IMR-90 (cell line): ENCODE measurements at regions not wholly inside any gene's neighbourhood (a gene's known extent, or its start where the extent isn't known, plus 50 kb on each side); places are given as distances from the start of the nearest gene placed in this dataset.

Source experiments
- ATAC-seq: fragments of 200-7000 bp; cut with Tn5 transposase; 2 replicates; pipeline ENCODE4 v1.9.1; 2020; ENCODE audit warnings: low read depth, mild to moderate bottlenecking, moderate library complexity
- BruUV-seq: library from RNA; stranded (reverse); fragments of 400-500 nt; replicated peaks from 2 replicates; lab custom pipeline; 2021; lab: Mats Ljungman, UMichigan
- CTCF ChIA-PET: fragments of 300-600 bp; formaldehyde crosslinking; extraction: SDS; loops from one replicate; lab custom pipeline; 2021; ENCODE audit warnings: antibody characterized with exemption; lab: Yijun Ruan, JAX
- POLR2A ChIA-PET: fragments of 300-600 bp; sonication (Branson Sonifier 250); formaldehyde crosslinking; loops from one replicate; lab custom pipeline; 2022; ENCODE audit warnings: antibody characterized with exemption; ENCODE audit not compliant: unreplicated experiment; lab: Charles Lee
- DNase-seq: peaks from one replicate; pipeline ENCODE4 v3.0.0; 2013
- H2AFZ ChIP-seq: replicated peaks from 2 replicates; pipeline ENCODE3; 2013; ENCODE audit warnings: low read length, mild to moderate bottlenecking; ENCODE audit not compliant: poor library complexity
- H2AK5ac ChIP-seq: 2 replicates; pipeline ENCODE4 v1.6.1; 2013; ENCODE audit warnings: low read depth, low read length, inconsistent platforms
- H2AK9ac ChIP-seq: replicated peaks from 2 replicates; pipeline ENCODE3; 2013; ENCODE audit warnings: mild to moderate bottlenecking, low read depth, low read length, moderate library complexity; ENCODE audit not compliant: poor library complexity
- H2BK120ac ChIP-seq: 2 replicates; pipeline ENCODE4 v1.6.1; 2013; ENCODE audit warnings: low read depth, low read length, inconsistent platforms
- H2BK15ac ChIP-seq: 3 replicates; pipeline ENCODE4 v1.6.1; 2013; ENCODE audit warnings: low read depth, low read length, inconsistent platforms
- H2BK20ac ChIP-seq: 2 replicates; pipeline ENCODE4 v1.6.1; 2013; ENCODE audit warnings: low read depth, mild to moderate bottlenecking, inconsistent platforms, low read length, moderate library complexity
- H2BK5ac ChIP-seq: 2 replicates; pipeline ENCODE4 v1.6.1; 2013; ENCODE audit warnings: mild to moderate bottlenecking, low read depth, low read length, inconsistent platforms; ENCODE audit not compliant: poor library complexity, severe bottlenecking
- H3K14ac ChIP-seq: replicated peaks from 2 replicates; pipeline ENCODE4 v1.6.1; 2013; ENCODE audit warnings: low read depth, low read length, inconsistent platforms
- H3K18ac ChIP-seq: 2 replicates; pipeline ENCODE4 v1.6.1; 2013; ENCODE audit warnings: low read depth, low read length, control low read depth
- H3K23ac ChIP-seq: 2 replicates; pipeline ENCODE4 v1.6.1; 2013; ENCODE audit warnings: low read depth, low read length, inconsistent platforms
- H3K27ac ChIP-seq: 2 replicates; pipeline ENCODE4 v1.5.1; 2013; ENCODE audit warnings: mild to moderate bottlenecking, control low read depth, low read length; ENCODE audit not compliant: insufficient read depth
- H3K27me3 ChIP-seq: 2 replicates; pipeline ENCODE4 v1.6.1; 2013; ENCODE audit warnings: low read length; ENCODE audit not compliant: control insufficient read depth, insufficient read depth
- H3K36me3 ChIP-seq: 2 replicates; pipeline ENCODE4 v1.6.1; 2013; ENCODE audit warnings: low read length, mixed read lengths; ENCODE audit not compliant: control insufficient read depth, insufficient read depth
- H3K4ac ChIP-seq: 2 replicates; pipeline ENCODE4 v1.6.1; 2013; ENCODE audit warnings: low read depth, low read length, inconsistent platforms
- H3K4me1 ChIP-seq: 2 replicates; pipeline ENCODE4 v1.6.1; 2013; ENCODE audit warnings: low read length, mixed read lengths; ENCODE audit not compliant: control insufficient read depth, insufficient read depth
- H3K4me2 ChIP-seq: 2 replicates; pipeline ENCODE4 v1.6.1; 2013; ENCODE audit warnings: low read depth, mild to moderate bottlenecking, control low read depth, low read length, moderate library complexity
- H3K4me3 ChIP-seq: 2 replicates; pipeline ENCODE4 v1.5.1; 2013; ENCODE audit warnings: low read depth, mild to moderate bottlenecking, control low read depth, low read length, moderate library complexity; ENCODE audit not compliant: insufficient read depth
- H3K56ac ChIP-seq: 2 replicates; pipeline ENCODE4 v1.6.1; 2013; ENCODE audit warnings: low read length, inconsistent platforms; ENCODE audit not compliant: insufficient read depth; ENCODE audit errors: extremely low read depth
- H3K79me1 ChIP-seq, 2 experiments: 2 replicates each; pipeline ENCODE4 v1.6.1; 2013; ENCODE audit warnings: low read length in 2 of 2, inconsistent platforms in 1 of 2, low read depth in 1 of 2
- H3K9ac ChIP-seq: 2 replicates; pipeline ENCODE4 v1.6.1; 2013; ENCODE audit warnings: low read depth, low read length, control low read depth
- H3K9me1 ChIP-seq: 2 replicates; pipeline ENCODE4 v1.6.1; 2013; ENCODE audit warnings: low read length, inconsistent platforms; ENCODE audit not compliant: insufficient read depth
- H3K9me3 ChIP-seq: 2 replicates; pipeline ENCODE4 v1.6.1; 2013; ENCODE audit warnings: low read length; ENCODE audit not compliant: control insufficient read depth, insufficient read depth
- H4K20me1 ChIP-seq: 2 replicates; pipeline ENCODE4 v1.6.1; 2013; ENCODE audit warnings: low read length, inconsistent platforms; ENCODE audit not compliant: insufficient read depth
- H4K5ac ChIP-seq: 2 replicates; pipeline ENCODE4 v1.6.1; 2013; ENCODE audit warnings: mild to moderate bottlenecking, low read depth, low read length, control low read depth
- H4K8ac ChIP-seq, 2 experiments: 2 replicates each; pipeline ENCODE4 v1.6.1; 2013; ENCODE audit warnings: low read depth in 2 of 2, low read length in 2 of 2, control low read depth in 1 of 2, inconsistent platforms in 1 of 2
- H4K91ac ChIP-seq: 2 replicates; pipeline ENCODE4 v1.6.1; 2013; ENCODE audit warnings: low read depth, low read length, inconsistent platforms; ENCODE audit not compliant: insufficient read depth
- BHLHE40 ChIP-seq: fragments of 150-350 bp; IDR thresholded peaks from 2 replicates; pipeline ENCODE4 v1.6.1; 2016; ENCODE audit warnings: mild to moderate bottlenecking, low read depth, low read length
- CEBPB ChIP-seq: IDR thresholded peaks from 2 replicates; pipeline ENCODE4 v1.6.1; 2012; ENCODE audit warnings: low read depth, low read length, improper control_type of control experiment
- CHD1 ChIP-seq: IDR thresholded peaks from 2 replicates; pipeline ENCODE4 v1.6.1; 2012; ENCODE audit warnings: low read depth, low read length, improper control_type of control experiment
- ELK1 ChIP-seq: fragments of 150-350 bp; IDR thresholded peaks from 2 replicates; pipeline ENCODE4 v1.6.1; 2016; ENCODE audit warnings: low read depth, mild to moderate bottlenecking, low read length, moderate library complexity, borderline replicate concordance
- FOS ChIP-seq: fragments of 150-350 bp; IDR thresholded peaks from 2 replicates; pipeline ENCODE4 v1.6.1; 2016; ENCODE audit warnings: low read depth, low read length
- MAFK ChIP-seq: IDR thresholded peaks from 2 replicates; pipeline ENCODE4 v1.6.1; 2012; ENCODE audit warnings: low read depth, low read length, improper control_type of control experiment
- MAZ ChIP-seq: IDR thresholded peaks from 2 replicates; pipeline ENCODE4 v1.6.1; 2012; ENCODE audit warnings: low read depth, mild to moderate bottlenecking, low read length, improper control_type of control experiment, moderate library complexity, borderline replicate concordance
- MXI1 ChIP-seq: IDR thresholded peaks from 2 replicates; pipeline ENCODE4 v1.6.1; 2012; ENCODE audit warnings: low read depth, mild to moderate bottlenecking, low read length, moderate library complexity, borderline replicate concordance
- NFE2L2 ChIP-seq: fragments of 150-350 bp; IDR thresholded peaks from 2 replicates; pipeline ENCODE4 v1.6.1; 2016; ENCODE audit warnings: low read depth, mild to moderate bottlenecking, low read length
- POLR2A ChIP-seq: IDR thresholded peaks from 2 replicates; pipeline ENCODE4 v1.6.1; 2012; ENCODE audit warnings: mild to moderate bottlenecking, low read depth, low read length
- RAD21 ChIP-seq: IDR thresholded peaks from 2 replicates; pipeline ENCODE4 v1.6.1; 2012; ENCODE audit warnings: low read length, improper control_type of control experiment
- RCOR1 ChIP-seq: IDR thresholded peaks from 2 replicates; pipeline ENCODE4 v1.6.1; 2012; ENCODE audit warnings: mild to moderate bottlenecking, low read length, improper control_type of control experiment; ENCODE audit not compliant: insufficient replicate concordance
- RFX5 ChIP-seq: IDR thresholded peaks from 2 replicates; pipeline ENCODE4 v1.8.0; 2012; ENCODE audit warnings: low read depth, mild to moderate bottlenecking, low read length, moderate library complexity
- SMC3 ChIP-seq: fragments of 150-350 bp; IDR thresholded peaks from 2 replicates; pipeline ENCODE4 v1.6.1; 2016; ENCODE audit warnings: low read depth, mild to moderate bottlenecking, antibody characterized with exemption, low read length, moderate library complexity
- WGBS, 2 experiments: methylation state at CpG; one replicate each; pipeline versions ENCODE4 v1.1.5 to v1.1.7; 2013; ENCODE audit warnings: missing lambda C conversion rate in 2 of 2; ENCODE audit not compliant: insufficient read length in 1 of 2; ENCODE audit errors: extremely low coverage in 2 of 2; 5-methylcytosine and 5-hydroxymethylcytosine counted together
- dilution Hi-C: fragments of 300-500 bp; cut with HindIII; formaldehyde crosslinking; loops from one replicate; pipeline ENCODE4 v1.14.3; 2018; ENCODE audit warnings: low sequenced_read_pairs; ENCODE audit not compliant: unreplicated experiment
- in situ Hi-C: fragments of 300-500 bp; cut with MboI; formaldehyde crosslinking; loops from 3 replicates; pipeline ENCODE4 v1.14.3; 2019; ENCODE audit warnings: low sequenced_read_pairs, inconsistent platforms, mixed read lengths
- intact Hi-C: fragments of 100-400 bp; cut with micrococcal nuclease; formaldehyde crosslinking; loops from 2 replicates; pipeline ENCODE4 v1.10.0; 2022
- TF ChIP-seq, protein P1 (sequence below): fragments of 150-350 bp; IDR thresholded peaks from 2 replicates; pipeline ENCODE4 v1.6.1; 2017; ENCODE audit warnings: mild to moderate bottlenecking, antibody characterized with exemption, low read length, low read depth
- TF ChIP-seq, protein P2 (sequence below): conservative IDR thresholded peaks from 2 replicates; pipeline ENCODE4 v1.5.1; 2012; ENCODE audit warnings: mild to moderate bottlenecking, low read depth, low read length, improper control_type of control experiment

DNA sequence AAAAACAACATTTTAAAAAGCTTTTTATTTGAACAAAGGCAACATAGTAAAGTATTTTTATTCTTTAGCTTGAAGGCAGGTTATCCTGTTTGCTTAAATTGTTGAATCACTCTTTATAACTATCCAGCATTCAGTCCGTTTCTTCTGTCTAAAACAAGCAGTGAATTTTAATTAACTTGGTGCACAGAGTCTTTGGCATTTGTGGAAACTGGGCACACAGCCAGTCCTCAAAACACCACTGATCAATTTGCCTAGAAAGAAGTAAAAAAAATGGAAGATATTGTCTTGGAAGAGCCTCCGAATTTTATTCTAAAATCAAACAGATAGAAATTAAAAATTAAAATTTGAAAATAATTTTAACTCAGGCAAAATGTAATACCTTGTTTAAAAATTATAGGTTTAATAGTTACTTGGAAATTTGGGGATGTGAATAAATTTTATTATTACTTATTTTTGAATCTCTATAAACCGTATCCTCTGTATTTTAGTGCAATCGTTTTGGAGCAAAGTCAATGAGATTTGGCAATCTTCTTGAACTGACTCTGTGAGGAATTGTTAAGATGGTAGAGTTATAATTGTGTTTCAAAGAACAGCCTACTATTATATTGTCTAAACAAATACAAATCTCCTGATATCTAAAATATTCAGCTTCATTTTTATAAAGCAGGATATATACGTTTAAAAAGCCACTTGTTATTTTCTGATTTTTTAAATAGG is 927.0 kb downstream of the SLC16A7 start:
- BruUV-seq, result no TSS peak
- no CpG with 5 or more reads among the region's 5 CpGs for WGBS, 2 experiments

More for the DNA sequence above, 927.0 kb downstream of the SLC16A7 start:
- no peak overlapping the region for H4K5ac ChIP-seq
- no peak overlapping the region for H2BK20ac ChIP-seq
- H3K9me1 ChIP-seq, result no peaks in the 10 kb centered on the region
- no peak overlapping the region for H3K56ac ChIP-seq
- in situ Hi-C loops (no loop called here), intact Hi-C loops (no loop called here), dilution Hi-C loops (no loop called here)
- no peaks in the 10 kb centered on the region for H3K36me3 ChIP-seq
- H4K91ac ChIP-seq, result no peak overlapping the region
- no peak overlapping the region for H3K18ac ChIP-seq
- no peak overlapping the region for H2BK120ac ChIP-seq
- CTCF ChIA-PET, result interaction anchor here (1.2 kb wide), 1 partner anchor 10 kb away, joined by 3 read pairs; no protein-coding TSS in a partner anchor
- no peak overlapping the region for H2AFZ ChIP-seq
- no peaks in the 10 kb centered on the region for H4K20me1 ChIP-seq
- no peak overlapping the region for H2AK9ac ChIP-seq
- no peak overlapping the region for H4K8ac ChIP-seq
- H3K14ac ChIP-seq, result no peak overlapping the region
- ATAC-seq (no peak), DNase-seq (no peak)
- no peak overlapping the region for H3K4me2 ChIP-seq
- no peak overlapping the region for H3K23ac ChIP-seq
- no peak overlapping the region for H3K27ac ChIP-seq
- no peaks in the 10 kb centered on the region for H3K9me3 ChIP-seq
- H3K9ac ChIP-seq, result no peak overlapping the region
- H3K4me1 ChIP-seq, result no peaks in the 10 kb centered on the region
- H2AK5ac ChIP-seq, result no peak overlapping the region
- no peak for TF ChIP-seq NFE2L2
- TF ChIP-seq CEBPB, result no peak
- TF ChIP-seq FOS, result no peak
- no peak for TF ChIP-seq RFX5
- TF ChIP-seq MAFK, result no peak
- no peak for TF ChIP-seq RAD21
- no peak for TF ChIP-seq BHLHE40
- TF ChIP-seq, protein P1, sequence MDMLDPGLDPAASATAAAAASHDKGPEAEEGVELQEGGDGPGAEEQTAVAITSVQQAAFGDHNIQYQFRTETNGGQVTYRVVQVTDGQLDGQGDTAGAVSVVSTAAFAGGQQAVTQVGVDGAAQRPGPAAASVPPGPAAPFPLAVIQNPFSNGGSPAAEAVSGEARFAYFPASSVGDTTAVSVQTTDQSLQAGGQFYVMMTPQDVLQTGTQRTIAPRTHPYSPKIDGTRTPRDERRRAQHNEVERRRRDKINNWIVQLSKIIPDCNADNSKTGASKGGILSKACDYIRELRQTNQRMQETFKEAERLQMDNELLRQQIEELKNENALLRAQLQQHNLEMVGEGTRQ, result no peak
- no peak for TF ChIP-seq CHD1
- no peak for TF ChIP-seq ELK1
- TF ChIP-seq, protein P2, sequence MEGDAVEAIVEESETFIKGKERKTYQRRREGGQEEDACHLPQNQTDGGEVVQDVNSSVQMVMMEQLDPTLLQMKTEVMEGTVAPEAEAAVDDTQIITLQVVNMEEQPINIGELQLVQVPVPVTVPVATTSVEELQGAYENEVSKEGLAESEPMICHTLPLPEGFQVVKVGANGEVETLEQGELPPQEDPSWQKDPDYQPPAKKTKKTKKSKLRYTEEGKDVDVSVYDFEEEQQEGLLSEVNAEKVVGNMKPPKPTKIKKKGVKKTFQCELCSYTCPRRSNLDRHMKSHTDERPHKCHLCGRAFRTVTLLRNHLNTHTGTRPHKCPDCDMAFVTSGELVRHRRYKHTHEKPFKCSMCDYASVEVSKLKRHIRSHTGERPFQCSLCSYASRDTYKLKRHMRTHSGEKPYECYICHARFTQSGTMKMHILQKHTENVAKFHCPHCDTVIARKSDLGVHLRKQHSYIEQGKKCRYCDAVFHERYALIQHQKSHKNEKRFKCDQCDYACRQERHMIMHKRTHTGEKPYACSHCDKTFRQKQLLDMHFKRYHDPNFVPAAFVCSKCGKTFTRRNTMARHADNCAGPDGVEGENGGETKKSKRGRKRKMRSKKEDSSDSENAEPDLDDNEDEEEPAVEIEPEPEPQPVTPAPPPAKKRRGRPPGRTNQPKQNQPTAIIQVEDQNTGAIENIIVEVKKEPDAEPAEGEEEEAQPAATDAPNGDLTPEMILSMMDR, result no peak
- TF ChIP-seq POLR2A, result no peak
- TF ChIP-seq SMC3, result no peak
- no peak for TF ChIP-seq RCOR1
- no peak for TF ChIP-seq MXI1
- TF ChIP-seq MAZ, result no peak
- no peak overlapping the region for H2BK5ac ChIP-seq
- H3K27me3 ChIP-seq, result no peaks in the 10 kb centered on the region
- H2BK15ac ChIP-seq, result no peak overlapping the region
- no peak overlapping the region for H3K4ac ChIP-seq
- H3K79me1 ChIP-seq, result no peaks in the 10 kb centered on the region
- no peak overlapping the region for H3K4me3 ChIP-seq
- POLR2A ChIA-PET, result no interaction called here
